ENCODE measurements at regions not wholly inside any gene's neighbourhood (a gene's known extent, or its start where the extent isn't known, plus 50 kb on each side); places are given as distances from the start of the nearest gene placed in this dataset.

- H2AFZ ChIP-seq (replicated peaks): no peak overlapping the region
- no peak overlapping the region for H3K27ac Mint-ChIP-seq
- H3K9me3 Mint-ChIP-seq: peaks cover 13% of the 10 kb centered on the region
- H3K36me3 ChIP-seq: no peaks in the 10 kb centered on the region
- no peaks in the 10 kb centered on the region for H3K27me3 Mint-ChIP-seq (ENCODE audit: insufficient read depth, low read depth)
- TF ChIP-seq EZH2phosphoT487 (IDR thresholded peaks at IDR 0.05) (no peak), CTCF (IDR thresholded peaks at IDR 0.05) (no peak), EZH2 (IDR thresholded peaks at IDR 0.05) (no peak)
- no peaks in the 10 kb centered on the region for H3K4me1 ChIP-seq
- no peaks in the 10 kb centered on the region for H3K79me2 ChIP-seq (ENCODE audit: low read depth)
- no peak overlapping the region for H3K27ac ChIP-seq
- H3K27me3 ChIP-seq: no peaks in the 10 kb centered on the region
- H3K4me3 ChIP-seq: no peak overlapping the region
- H4K20me1 ChIP-seq (ENCODE audit: low read depth): no peaks in the 10 kb centered on the region
- no peaks in the 10 kb centered on the region for H3F3A ChIP-seq (ENCODE audit: low read depth)
- H3K4me1 Mint-ChIP-seq: peaks cover 18% of the 10 kb centered on the region
- H3K9me3 ChIP-seq (ENCODE audit: low read depth): no peaks in the 10 kb centered on the region
- no peak overlapping the region for H3K9ac ChIP-seq
- no peak overlapping the region for H3K4me2 ChIP-seq
- DNase-seq (ENCODE audit: low spot score): no peak
- no peak overlapping the region for H3K4me3 Mint-ChIP-seq
- peaks cover 2% of the 10 kb centered on the region for H3K36me3 Mint-ChIP-seq
Measured at GRCh38 chr3:104846270-104846669, 520.4 kb upstream of the ALCAM start.

GRCh38 chr3:104849070-104849469, 517.6 kb upstream of the ALCAM start:
- no peak overlapping the region for H3K27ac Mint-ChIP-seq
- H4K20me1 ChIP-seq (ENCODE audit: low read depth): no peaks in the 10 kb centered on the region
- H3K27me3 ChIP-seq: no peaks in the 10 kb centered on the region
- DNase-seq (ENCODE audit: low spot score): no peak
- no peak overlapping the region for H3K4me3 ChIP-seq
- no peak overlapping the region for H3K4me2 ChIP-seq
- H3K27me3 Mint-ChIP-seq (ENCODE audit: insufficient read depth, low read depth): no peaks in the 10 kb centered on the region
- H3K79me2 ChIP-seq (ENCODE audit: low read depth): no peaks in the 10 kb centered on the region
- no peaks in the 10 kb centered on the region for H3K36me3 ChIP-seq
- peaks cover 16% of the 10 kb centered on the region for H3K9me3 Mint-ChIP-seq
- no peak overlapping the region for H3K4me3 Mint-ChIP-seq
- H3K27ac ChIP-seq: no peak overlapping the region
- no peaks in the 10 kb centered on the region for H3K9me3 ChIP-seq (ENCODE audit: low read depth)
- TF ChIP-seq EZH2phosphoT487 (IDR thresholded peaks at IDR 0.05): no peak
- TF ChIP-seq EZH2 (IDR thresholded peaks at IDR 0.05): no peak
- no peak for TF ChIP-seq CTCF (IDR thresholded peaks at IDR 0.05)
- H3K4me1 ChIP-seq: no peaks in the 10 kb centered on the region
- H3F3A ChIP-seq (ENCODE audit: low read depth): no peaks in the 10 kb centered on the region
- H3K9ac ChIP-seq: no peak overlapping the region
- H3K4me1 Mint-ChIP-seq: peaks cover 17% of the 10 kb centered on the region
- H2AFZ ChIP-seq (replicated peaks): no peak overlapping the region
- H3K36me3 Mint-ChIP-seq: peaks cover 2% of the 10 kb centered on the region

- Histone ChIP-seq H3K36me3 (no peaks in the 10 kb centered on the region), H4K20me1 (ENCODE audit: low read depth) (no peaks in the 10 kb centered on the region), H3K4me1 (peaks cover 21% of the 10 kb centered on the region), H3K4me2 (no peak overlapping the region), H3K27me3 (no peaks in the 10 kb centered on the region), H3K4me3 (no peak overlapping the region), H3K9me3 (ENCODE audit: low read depth) (no peaks in the 10 kb centered on the region), H3F3A (ENCODE audit: low read depth) (peaks cover 10% of the 10 kb centered on the region), H2AFZ (replicated peaks) (no peak overlapping the region), H3K27ac (no peak overlapping the region), H3K9ac (no peak overlapping the region), H3K79me2 (ENCODE audit: low read depth) (no peaks in the 10 kb centered on the region)
- no peak for TF ChIP-seq EZH2phosphoT487 (IDR thresholded peaks at IDR 0.05)
- TF ChIP-seq CTCF (IDR thresholded peaks at IDR 0.05): no peak
- no peak for TF ChIP-seq EZH2 (IDR thresholded peaks at IDR 0.05)
- Mint-ChIP-seq H3K27ac (no peak overlapping the region), H3K36me3 (no peaks in the 10 kb centered on the region), H3K27me3 (ENCODE audit: insufficient read depth, low read depth) (peaks cover 4% of the 10 kb centered on the region), H3K4me1 (no peaks in the 10 kb centered on the region), H3K4me3 (no peak overlapping the region), H3K9me3 (peaks cover 4% of the 10 kb centered on the region)
- DNase-seq (ENCODE audit: low spot score): no peak
Measured at GRCh38 chr3:104854468-104854867, 512.2 kb upstream of the ALCAM start.

Measured in neural progenitor cell (in vitro differentiated cells).